ENCODE measurements at regions not wholly inside any gene's neighbourhood (a gene's known extent, or its start where the extent isn't known, plus 50 kb on each side); places are given as distances from the start of the nearest gene placed in this dataset.
"Not testable (repeated sequence)": the region's sequence is repeated elsewhere in the genome, so short reads cannot be mapped to it uniquely, and the experiment has no call there.

- DNase-seq: not testable (repeated sequence)
These were observed 204.3 kb upstream of the IRF2BP2 start for GRCh38 chr1:234814235-234814634.

DNA sequence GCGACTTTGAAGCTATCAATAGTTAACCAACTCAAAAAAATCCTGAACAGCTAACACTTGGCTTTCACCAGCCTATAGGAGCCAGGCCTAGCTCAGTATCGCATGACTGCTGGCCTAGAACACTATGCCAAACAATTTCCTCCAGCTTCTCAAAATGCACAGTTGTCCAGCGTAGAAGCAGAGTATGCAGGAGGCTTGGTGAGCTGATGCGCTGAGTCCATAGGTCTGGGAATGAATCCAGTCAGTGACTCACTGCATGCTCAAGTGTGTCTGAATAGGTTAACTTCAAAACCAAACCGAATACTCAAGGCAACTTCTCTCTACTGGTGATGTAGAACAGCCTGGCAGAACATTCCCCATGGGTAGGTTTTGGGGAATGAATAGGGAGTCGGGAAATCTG, 201.8 kb upstream of the IRF2BP2 start:
- DNase-seq: not testable (repeated sequence)

GRCh38 chr1:234810726-234811125, 200.7 kb upstream of the IRF2BP2 start:
- DNase-seq: not testable (repeated sequence)

- DNase-seq: not testable (repeated sequence)
These were observed 199.9 kb upstream of the IRF2BP2 start for GRCh38 chr1:234809854-234810245.

GRCh38 chr1:234808943-234809853, 199.2 kb upstream of the IRF2BP2 start:
- DNase-seq: not testable (repeated sequence)

- not testable (repeated sequence) for DNase-seq
These were observed 198.5 kb upstream of the IRF2BP2 start for GRCh38 chr1:234808459-234808858.

DNA sequence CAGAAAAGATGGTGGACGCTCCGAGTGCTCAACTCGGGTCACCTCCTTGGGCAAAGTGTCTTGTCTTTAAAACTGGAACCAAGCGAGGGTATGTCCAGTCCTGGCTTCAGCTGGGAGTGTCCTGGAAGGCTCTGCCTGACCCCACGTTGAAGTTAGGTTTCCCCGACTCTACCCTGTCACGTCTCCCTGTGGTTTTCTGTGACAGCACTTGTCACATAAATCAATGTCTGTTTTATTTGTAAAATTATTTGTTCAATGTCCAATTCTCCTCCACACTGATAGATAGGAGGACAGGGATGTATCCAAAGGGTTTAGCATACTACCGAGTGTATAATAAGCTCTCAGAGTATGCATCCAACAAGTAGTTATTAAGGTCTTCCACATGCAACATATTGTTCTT, 197.7 kb upstream of the IRF2BP2 start:
- not testable (repeated sequence) for DNase-seq

DNA sequence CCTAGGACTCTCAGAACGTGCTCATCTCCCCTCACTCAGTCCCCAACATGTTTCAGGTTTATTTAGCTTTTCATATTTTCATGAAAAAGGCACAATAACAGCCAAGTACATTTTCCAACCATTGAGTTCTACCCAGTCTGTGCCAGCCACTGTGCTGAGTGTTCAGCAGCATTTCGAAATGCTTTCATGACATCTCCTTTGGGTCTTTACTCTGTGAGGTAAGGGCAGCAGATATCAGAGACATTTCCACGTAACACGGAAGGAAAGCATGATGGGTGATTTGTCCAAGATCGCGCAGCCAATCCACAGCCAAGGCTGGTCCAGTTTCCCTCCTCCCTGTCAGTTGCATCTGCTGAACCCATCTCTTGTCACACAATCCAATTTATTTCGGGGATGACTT, 192.6 kb upstream of the IRF2BP2 start:
- DNase-seq: not testable (repeated sequence)

GRCh38 chr1:234801636-234802035, 191.7 kb upstream of the IRF2BP2 start:
- not testable (repeated sequence) for DNase-seq

GRCh38 chr1:234801147-234801546, 191.2 kb upstream of the IRF2BP2 start:
- not testable (repeated sequence) for DNase-seq

DNA sequence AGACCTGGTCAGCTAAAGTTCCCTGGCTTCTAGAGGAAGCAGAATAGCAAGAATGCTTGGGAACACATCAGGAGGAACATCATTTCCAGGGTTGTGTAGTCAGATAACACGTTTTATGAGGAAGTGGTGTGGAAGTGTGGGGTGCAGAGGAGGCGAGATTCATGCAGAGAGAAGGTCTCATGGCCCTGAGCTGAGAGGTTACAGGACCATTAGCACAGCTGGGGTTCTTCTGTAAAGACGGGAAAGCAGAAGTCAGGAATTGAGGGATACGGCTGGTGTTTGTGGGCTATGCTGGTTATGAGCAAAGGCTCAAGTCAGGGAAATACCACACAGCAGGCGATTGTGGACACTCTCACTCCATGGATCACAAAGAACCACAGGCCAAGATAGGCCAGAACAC, 190.6 kb upstream of the IRF2BP2 start:
- DNase-seq: not testable (repeated sequence)

GRCh38 chr1:234799021-234799689, 189.2 kb upstream of the IRF2BP2 start:
- not testable (repeated sequence) for DNase-seq

- not testable (repeated sequence) for DNase-seq
These were observed 187.2 kb upstream of the IRF2BP2 start for GRCh38 chr1:234797216-234797615.

DNA sequence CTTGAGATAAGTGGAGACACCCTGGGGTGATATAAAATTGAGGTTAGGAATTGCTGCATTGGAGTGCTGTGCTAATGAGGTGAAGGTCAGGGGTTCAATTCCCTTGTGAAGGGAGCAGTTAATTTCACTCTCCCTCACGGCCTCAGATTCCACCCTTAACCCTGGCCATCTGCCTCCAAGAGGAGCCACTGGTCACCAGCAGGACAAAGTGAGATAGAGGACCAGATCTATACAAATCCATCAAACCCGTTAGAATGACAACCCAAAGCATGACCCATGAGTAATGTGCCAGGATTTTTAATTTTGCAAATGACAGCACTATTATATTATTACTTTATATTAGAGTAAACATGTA, 186.4 kb upstream of the IRF2BP2 start:
- DNase-seq: not testable (repeated sequence)

GRCh38 chr1:234795711-234796437, 185.9 kb upstream of the IRF2BP2 start:
- DNase-seq: not testable (repeated sequence)

DNA sequence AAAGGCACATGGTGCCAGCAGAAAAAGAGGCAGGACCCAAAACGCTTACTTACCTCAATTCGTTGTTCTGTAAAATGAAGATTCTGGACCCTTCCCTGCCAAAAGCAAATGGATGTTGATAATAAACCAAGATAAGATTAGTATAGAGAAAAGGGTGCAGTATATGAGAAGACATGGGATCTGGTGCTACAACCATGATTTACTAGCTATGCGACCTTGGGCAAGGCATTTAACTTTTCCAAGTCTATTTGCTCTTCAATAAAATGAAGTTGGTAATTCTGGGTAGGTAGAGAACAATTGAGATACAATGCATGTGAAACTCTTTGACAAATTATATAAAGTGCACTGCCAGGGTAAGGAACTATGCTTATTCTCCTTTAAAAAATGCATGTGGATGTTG, 185.0 kb upstream of the IRF2BP2 start:
- not testable (repeated sequence) for DNase-seq

- not testable (repeated sequence) for DNase-seq
These were observed 184.5 kb upstream of the IRF2BP2 start for GRCh38 chr1:234794452-234794851.

DNA sequence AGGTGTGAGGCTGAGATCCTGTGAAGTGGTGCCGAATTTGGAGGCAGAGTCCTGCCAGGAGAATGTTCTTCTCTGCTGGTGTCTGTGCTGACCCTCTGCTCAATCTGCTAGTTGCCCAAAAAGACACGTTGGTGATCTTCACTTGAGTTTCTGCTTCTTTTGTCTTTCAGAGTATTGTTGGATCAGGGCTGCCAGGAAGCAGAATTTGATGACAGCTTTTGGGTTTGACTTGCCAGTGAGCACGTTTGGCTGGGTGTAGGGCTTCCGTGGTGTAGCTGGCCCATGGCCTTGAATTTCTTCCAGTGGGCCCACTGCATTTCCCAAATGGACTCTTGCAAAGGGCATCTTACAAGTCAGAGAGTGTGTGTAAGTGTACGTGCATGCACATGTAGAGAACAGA, 183.9 kb upstream of the IRF2BP2 start:
- DNase-seq: not testable (repeated sequence)

DNA sequence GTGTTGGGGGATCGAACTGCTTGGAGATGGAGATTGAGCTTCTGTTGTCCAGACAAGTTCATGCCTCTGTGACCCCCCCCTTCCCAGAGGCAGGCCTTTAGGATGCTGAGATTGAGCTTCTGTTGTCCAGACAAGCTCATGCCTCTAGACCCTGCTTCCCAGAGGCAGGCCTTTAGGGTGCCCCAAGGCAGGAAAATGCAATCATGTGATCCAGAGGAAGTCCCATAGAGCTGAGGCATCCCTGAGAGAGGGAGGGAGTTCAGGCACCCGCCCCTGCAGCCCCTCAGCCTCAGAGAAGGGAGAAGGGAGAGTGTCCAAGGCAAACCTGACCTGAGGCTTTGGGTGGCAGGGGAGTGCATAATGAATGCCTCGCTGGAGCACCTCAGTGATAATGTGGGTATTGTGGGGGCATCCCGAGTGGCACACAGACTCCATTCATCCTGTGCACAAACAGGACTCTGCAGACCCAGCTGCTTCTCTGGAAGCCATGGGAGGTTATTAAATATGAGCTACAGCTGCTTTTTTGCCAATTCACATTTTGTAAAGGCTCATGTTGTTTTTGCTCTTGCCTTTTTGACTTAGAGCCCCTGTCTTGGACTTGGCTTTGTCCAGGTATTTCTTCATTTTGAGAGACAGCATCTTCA, 182.4 kb upstream of the IRF2BP2 start:
- not testable (repeated sequence) for DNase-seq

DNA sequence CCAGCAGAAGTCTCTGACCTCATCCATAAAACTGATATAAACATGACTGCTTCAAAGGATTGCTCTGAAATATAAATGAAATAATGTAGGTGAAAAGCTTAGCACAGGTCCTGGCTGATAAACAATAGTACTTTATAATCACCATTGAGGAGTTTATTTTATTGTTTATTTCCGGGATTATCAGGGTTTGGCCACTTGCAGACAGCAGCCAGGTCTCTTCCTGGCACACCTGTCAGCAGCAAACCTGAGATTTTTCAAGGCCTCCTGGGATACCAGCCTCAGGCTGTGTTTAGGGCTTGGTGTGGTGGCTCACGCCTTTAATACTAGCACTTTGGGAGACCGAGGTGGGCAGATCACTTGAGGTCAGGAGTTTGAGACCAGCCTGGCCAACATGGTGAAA, 181.6 kb upstream of the IRF2BP2 start:
- not testable (repeated sequence) for DNase-seq

GRCh38 chr1:234790333-234790732, 180.4 kb upstream of the IRF2BP2 start:
- DNase-seq: not testable (repeated sequence)

DNA sequence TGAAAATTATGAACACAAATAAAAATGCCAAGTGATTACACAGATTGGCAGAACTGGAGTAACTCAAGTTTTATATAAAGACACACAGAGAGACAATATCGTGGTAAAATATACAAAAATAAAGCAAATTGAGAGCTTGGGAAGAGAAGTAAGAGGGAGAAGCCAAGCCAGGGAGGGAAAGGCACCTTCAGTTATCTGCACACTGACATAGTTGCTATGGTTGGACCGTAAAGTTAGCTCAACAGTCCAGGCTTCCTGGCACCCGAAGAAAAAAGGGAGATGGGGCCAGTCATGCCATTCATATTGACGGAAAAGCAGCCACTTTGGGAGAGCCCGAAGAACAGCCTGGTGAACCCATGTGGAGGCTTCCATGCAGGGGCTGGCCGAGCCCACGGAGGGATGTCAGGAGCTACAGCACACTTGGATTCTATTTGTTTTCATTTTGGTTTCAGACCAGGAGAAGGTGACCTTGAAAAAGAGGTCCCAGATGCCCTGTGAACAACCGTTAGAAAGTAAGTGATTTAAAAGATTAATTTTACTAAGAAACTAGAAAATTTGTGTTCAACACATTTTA, 177.1 kb upstream of the IRF2BP2 start:
- DNase-seq: not testable (repeated sequence)

Measured in CD4-positive, alpha-beta T cell treated with Interleukin-17A for 4 hours (primary cell).